ENCODE measurements at regions not wholly inside any gene's neighbourhood (a gene's known extent, or its start where the extent isn't known, plus 50 kb on each side); places are given as distances from the start of the nearest gene placed in this dataset.

DNA sequence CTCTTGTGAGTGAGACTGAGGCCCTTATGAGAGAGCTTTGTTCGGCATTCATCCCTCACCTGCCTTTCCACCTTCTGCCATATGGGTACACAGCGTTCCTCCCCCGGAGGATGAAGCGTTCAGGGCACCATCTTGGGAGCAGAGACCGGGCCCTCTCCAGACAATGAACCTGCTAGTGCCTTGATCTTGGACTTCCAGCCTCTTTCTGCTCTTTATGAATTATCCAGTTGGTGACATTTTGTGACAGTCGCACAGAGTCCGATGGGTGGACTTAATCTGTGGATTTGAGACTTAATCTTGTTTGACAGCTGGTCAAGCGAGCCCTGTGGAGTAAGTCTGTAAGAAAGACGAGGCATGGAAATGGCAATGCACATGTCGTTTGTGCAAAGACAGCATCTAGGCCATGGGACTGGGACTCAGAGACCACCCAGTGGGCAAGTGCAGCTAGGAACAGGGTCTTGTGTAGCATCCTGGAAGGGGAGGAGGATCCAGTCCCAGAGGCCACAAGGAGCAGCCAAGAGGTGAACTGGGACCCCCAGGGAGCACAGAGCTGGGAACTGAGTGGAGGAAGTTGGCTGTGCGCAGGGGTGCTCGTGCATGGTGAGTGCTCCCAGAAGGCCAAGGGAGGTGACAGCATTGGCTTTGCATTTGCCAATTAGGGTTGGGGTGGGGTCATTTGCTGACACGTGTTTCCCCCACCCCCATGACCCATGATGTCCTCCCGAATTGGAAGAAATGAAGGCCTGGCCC, 69.5 kb upstream of the HDAC4 start:
- H3K79me2 ChIP-seq (ENCODE audit: insufficient read depth, low read length) = no peaks in the 10 kb centered on the region
- no peaks in the 10 kb centered on the region for H3K36me3 ChIP-seq (ENCODE audit: insufficient read depth, low read length)
- no peak overlapping the region for H3K4me2 ChIP-seq (ENCODE audit: low read length)
- no peaks in the 10 kb centered on the region for H3K9me3 ChIP-seq (ENCODE audit: low read length)
- H4K20me1 ChIP-seq (ENCODE audit: insufficient read depth, low read length) = no peaks in the 10 kb centered on the region
- H3K9ac ChIP-seq (ENCODE audit: low read length) = no peak overlapping the region
- no peak overlapping the region for H2AFZ ChIP-seq (ENCODE audit: low read length)
- H3K4me3 ChIP-seq (ENCODE audit: low read depth, low read length, poor library complexity, severe bottlenecking) = no peak overlapping the region
- no peaks in the 10 kb centered on the region for H3K9me2 ChIP-seq (ENCODE audit: low read depth, low read length)
- H3K27me3 ChIP-seq (ENCODE audit: insufficient read depth, low read length) = no peaks in the 10 kb centered on the region
- no peaks in the 10 kb centered on the region for H3K4me1 ChIP-seq (ENCODE audit: insufficient read depth, low read length, severe bottlenecking)
- TF ChIP-seq, protein P1, sequence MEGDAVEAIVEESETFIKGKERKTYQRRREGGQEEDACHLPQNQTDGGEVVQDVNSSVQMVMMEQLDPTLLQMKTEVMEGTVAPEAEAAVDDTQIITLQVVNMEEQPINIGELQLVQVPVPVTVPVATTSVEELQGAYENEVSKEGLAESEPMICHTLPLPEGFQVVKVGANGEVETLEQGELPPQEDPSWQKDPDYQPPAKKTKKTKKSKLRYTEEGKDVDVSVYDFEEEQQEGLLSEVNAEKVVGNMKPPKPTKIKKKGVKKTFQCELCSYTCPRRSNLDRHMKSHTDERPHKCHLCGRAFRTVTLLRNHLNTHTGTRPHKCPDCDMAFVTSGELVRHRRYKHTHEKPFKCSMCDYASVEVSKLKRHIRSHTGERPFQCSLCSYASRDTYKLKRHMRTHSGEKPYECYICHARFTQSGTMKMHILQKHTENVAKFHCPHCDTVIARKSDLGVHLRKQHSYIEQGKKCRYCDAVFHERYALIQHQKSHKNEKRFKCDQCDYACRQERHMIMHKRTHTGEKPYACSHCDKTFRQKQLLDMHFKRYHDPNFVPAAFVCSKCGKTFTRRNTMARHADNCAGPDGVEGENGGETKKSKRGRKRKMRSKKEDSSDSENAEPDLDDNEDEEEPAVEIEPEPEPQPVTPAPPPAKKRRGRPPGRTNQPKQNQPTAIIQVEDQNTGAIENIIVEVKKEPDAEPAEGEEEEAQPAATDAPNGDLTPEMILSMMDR (IDR thresholded peaks at IDR 0.05; ENCODE audit: low read length) = no peak
- no peaks in the 10 kb centered on the region for H3F3A ChIP-seq (ENCODE audit: insufficient read depth, low read length)
- H3K27ac ChIP-seq (ENCODE audit: low read depth, low read length, poor library complexity, severe bottlenecking) = no peak overlapping the region

DNA sequence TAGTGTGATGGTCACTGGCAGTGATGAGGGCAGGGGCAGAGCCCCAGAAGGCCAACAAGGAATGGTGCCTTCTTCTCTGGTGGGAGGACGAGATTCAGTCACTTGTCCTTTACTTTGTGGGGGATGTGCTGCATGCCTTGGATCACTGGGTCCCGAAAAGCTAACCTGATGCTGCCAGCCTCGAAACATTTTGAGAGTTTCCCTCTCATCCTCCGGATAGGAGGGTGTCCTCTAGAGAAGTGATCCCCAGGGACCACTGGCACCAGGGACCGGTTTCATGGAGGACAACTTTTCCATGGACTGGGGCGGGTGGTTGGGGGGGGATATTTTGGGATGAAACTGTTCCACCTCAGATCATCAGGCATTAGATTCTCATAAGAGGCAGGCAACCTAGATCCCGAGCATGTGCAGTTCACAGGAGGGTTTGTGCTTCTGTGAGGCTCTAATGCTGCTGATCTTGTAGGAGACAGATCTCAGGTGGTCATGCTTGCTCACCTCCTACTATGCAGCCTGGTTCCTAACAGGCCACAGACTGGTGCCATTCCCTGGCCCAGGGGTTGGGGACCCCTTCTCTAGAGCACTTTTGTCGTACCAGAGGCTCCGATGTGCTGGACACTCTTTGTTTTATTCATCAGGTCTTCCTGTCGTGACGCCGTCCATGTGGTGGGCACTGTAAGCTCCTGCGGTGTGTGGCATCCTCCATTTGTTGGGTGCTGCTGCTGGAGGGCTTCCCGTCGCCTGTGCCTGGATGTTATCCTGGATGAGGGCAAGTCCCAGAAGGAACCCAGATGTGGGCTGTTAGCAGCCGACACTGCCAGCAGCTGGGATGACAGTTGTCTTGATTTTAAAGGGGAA, 68.5 kb upstream of the HDAC4 start:
- Histone ChIP-seq H3K9ac (ENCODE audit: low read length) (no peak overlapping the region), H3K9me2 (ENCODE audit: low read depth, low read length) (no peaks in the 10 kb centered on the region), H3K4me2 (ENCODE audit: low read length) (no peak overlapping the region), H2AFZ (ENCODE audit: low read length) (no peak overlapping the region), H3F3A (ENCODE audit: insufficient read depth, low read length) (no peaks in the 10 kb centered on the region), H3K9me3 (ENCODE audit: low read length) (no peaks in the 10 kb centered on the region), H4K20me1 (ENCODE audit: insufficient read depth, low read length) (no peaks in the 10 kb centered on the region), H3K27me3 (ENCODE audit: insufficient read depth, low read length) (no peaks in the 10 kb centered on the region), H3K4me3 (ENCODE audit: low read depth, low read length, poor library complexity, severe bottlenecking) (no peak overlapping the region), H3K4me1 (ENCODE audit: insufficient read depth, low read length, severe bottlenecking) (no peaks in the 10 kb centered on the region), H3K79me2 (ENCODE audit: insufficient read depth, low read length) (no peaks in the 10 kb centered on the region), H3K27ac (ENCODE audit: low read depth, low read length, poor library complexity, severe bottlenecking) (no peak overlapping the region), H3K36me3 (ENCODE audit: insufficient read depth, low read length) (no peaks in the 10 kb centered on the region)
- TF ChIP-seq, protein P1 (IDR thresholded peaks at IDR 0.05; ENCODE audit: low read length) = no peak
- no peak for TF ChIP-seq EZH2 (IDR thresholded peaks at IDR 0.05; ENCODE audit: borderline replicate concordance, low read length)

DNA sequence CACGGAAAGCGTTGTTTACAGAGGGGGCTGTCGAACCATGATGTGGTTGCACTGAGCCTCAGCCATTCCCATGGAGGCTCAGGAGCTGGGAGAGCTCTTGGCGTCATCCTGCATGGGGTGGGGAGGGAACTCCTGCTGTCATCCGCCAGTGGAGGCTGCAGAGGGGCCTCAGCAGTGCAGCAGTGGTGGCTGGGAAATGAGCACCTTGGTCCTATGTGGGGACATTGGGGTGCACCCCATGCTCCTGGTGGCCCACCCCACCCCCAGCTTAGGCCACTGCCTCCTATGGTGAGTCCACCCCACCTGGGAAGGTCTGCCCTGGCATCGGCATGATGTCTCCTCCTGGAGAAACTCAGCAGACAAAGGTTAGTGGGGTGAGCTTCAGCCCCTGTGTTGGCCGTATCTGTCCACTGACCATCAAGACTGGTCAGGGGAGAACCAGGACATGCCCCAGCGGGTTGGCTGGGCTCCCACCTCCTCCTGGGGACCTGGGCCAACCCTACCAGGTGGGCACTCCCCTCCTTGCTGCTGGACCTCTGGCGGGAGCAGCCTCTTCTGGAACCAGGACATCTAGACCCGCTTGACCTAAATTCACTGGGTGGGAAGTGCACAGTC, 67.8 kb upstream of the HDAC4 start:
- no peaks in the 10 kb centered on the region for H3K4me1 ChIP-seq (ENCODE audit: insufficient read depth, low read length, severe bottlenecking)
- H3K27me3 ChIP-seq (ENCODE audit: insufficient read depth, low read length) = no peaks in the 10 kb centered on the region
- no peaks in the 10 kb centered on the region for H3K79me2 ChIP-seq (ENCODE audit: insufficient read depth, low read length)
- H3F3A ChIP-seq (ENCODE audit: insufficient read depth, low read length) = no peaks in the 10 kb centered on the region
- H3K4me2 ChIP-seq (ENCODE audit: low read length) = no peak overlapping the region
- H3K9me3 ChIP-seq (ENCODE audit: low read length) = no peaks in the 10 kb centered on the region
- H3K27ac ChIP-seq (ENCODE audit: low read depth, low read length, poor library complexity, severe bottlenecking) = no peak overlapping the region
- H3K36me3 ChIP-seq (ENCODE audit: insufficient read depth, low read length) = no peaks in the 10 kb centered on the region
- H4K20me1 ChIP-seq (ENCODE audit: insufficient read depth, low read length) = no peaks in the 10 kb centered on the region
- no peak overlapping the region for H3K9ac ChIP-seq (ENCODE audit: low read length)
- H3K4me3 ChIP-seq (ENCODE audit: low read depth, low read length, poor library complexity, severe bottlenecking) = no peak overlapping the region
- no peaks in the 10 kb centered on the region for H3K9me2 ChIP-seq (ENCODE audit: low read depth, low read length)
- TF ChIP-seq, protein P1 (IDR thresholded peaks at IDR 0.05; ENCODE audit: low read length) = no peak
- TF ChIP-seq EZH2 (IDR thresholded peaks at IDR 0.05; ENCODE audit: borderline replicate concordance, low read length) = no peak
- no peak overlapping the region for H2AFZ ChIP-seq (ENCODE audit: low read length)

All from OCI-LY1 (cell line).